GM19372 (cell line): ENCODE measurements at regions not wholly inside any gene's neighbourhood (a gene's known extent, or its start where the extent isn't known, plus 50 kb on each side); places are given as distances from the start of the nearest gene placed in this dataset.
"Not testable (repeated sequence)": the region's sequence is repeated elsewhere in the genome, so short reads cannot be mapped to it uniquely, and the experiment has no call there.

Source experiments
- ATAC-seq: cut with Tn5 transposase; IDR thresholded peaks from one replicate; pipeline ENCODE4 v1.9.1; 2021; ENCODE audit warnings: mild to moderate bottlenecking, low read depth, moderate library complexity; ENCODE audit not compliant: unreplicated experiment

GRCh38 chr16:5154006-5154405 is 56.4 kb upstream of the EEF2KMT start:
- ATAC-seq, result not testable (repeated sequence)

- ATAC-seq, result not testable (repeated sequence)
Observed at GRCh38 chr16:5151409-5151808, 53.8 kb upstream of the EEF2KMT start.
